ENCODE measurements at regions not wholly inside any gene's neighbourhood (a gene's known extent, or its start where the extent isn't known, plus 50 kb on each side); places are given as distances from the start of the nearest gene placed in this dataset.
"Not testable (repeated sequence)": the region's sequence is repeated elsewhere in the genome, so short reads cannot be mapped to it uniquely, and the experiment has no call there.

- no peak for DNase-seq
Observed at GRCh38 chr10:34058845-34059614, 724.6 kb upstream of the NRP1 start.

DNA sequence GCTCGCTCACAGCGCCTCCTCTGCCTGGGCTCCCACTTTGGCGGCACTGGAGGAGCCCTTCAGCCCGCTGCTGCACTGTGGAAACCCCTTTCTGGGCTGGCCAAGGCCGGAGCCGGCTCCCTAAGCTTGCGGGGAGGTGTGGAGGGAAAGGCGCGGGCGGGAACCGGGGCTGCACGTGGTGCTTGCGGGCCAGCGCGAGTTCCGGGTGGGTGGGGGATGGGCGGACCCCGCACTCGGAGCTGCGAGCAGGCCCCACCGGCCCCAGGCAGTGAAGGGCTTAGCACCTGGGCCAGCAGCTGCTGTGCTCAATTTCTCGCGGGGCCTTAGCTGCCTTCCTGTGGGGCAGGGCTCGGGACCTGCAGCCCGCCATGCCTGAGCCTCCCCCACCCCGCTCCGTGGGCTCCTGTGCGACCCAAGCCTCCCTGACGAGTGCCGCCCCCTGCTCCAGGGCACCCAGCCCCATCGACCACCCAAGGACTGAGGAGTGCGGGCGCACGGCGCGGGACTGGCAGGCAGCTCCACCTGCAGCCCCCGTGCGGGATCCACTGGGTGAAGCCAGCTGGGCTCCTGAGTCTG is 721.0 kb upstream of the NRP1 start:
- not testable (repeated sequence) for DNase-seq

DNA sequence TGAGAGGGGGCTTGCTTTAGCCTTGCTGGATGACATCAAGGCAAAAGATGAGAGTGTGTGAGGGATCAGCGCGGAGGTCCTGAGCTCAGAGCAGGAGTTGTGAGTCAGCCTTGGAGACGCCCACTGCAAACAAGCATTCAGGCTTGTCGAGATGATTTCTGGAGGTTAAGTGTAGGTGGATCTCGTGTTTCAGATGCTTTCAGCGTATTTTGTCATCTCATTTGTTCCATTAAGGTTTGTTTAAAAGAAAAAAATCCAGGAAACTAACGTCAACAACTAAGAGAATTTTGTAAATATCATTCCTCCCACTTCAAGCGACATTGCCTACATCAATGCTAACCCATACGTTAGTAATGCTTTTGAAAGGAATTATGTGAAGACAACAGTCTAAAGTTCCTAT is 715.4 kb upstream of the NRP1 start:
- peak; percentile 5 for DNase-seq

GRCh38 chr10:34049469-34049868 is 715.0 kb upstream of the NRP1 start:
- no peak for DNase-seq

- no peak for DNase-seq
Observed at GRCh38 chr10:34047389-34047788, 712.9 kb upstream of the NRP1 start.

GRCh38 chr10:34046506-34047034 is 712.1 kb upstream of the NRP1 start:
- no peak for DNase-seq

- no peak for DNase-seq
Observed at GRCh38 chr10:34045571-34046190, 711.2 kb upstream of the NRP1 start.

DNA sequence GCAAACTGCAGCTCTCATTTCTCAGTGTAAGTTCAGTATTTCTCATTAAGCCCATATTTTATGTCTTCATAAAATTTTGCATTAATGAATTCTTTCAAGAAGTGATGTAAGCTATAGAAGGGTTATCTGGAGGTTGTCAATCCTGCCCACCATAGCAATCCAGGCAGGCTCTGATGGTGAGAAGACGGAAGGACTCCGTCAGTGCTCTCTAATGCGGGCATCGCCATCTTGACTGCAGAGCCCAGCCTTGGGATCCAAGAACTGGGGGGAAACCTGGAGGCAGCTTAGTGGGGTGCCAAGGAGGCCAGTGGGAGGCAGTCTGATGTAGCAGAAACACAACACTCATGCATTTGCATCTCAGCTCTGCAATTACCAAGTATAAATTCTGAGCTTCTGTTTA is 707.4 kb upstream of the NRP1 start:
- no peak for DNase-seq

DNA sequence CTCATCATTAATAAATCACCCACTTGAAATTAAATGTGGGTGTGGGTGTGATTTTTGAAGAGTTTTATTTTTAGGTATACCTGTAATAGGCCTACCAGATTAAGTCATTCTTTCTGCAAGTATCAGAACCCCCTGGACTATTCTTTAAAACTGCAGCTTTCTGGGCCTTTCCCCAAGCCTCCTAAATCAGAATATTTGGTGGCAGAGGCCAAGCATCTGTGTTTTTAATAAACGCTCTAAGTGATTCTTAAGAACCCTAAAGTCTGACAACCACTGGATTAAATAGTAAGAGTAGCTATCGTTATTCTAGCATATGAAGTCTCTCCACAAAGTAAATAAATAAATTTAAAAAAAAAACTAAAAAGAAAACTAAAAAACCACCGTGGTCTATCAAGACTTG is 703.0 kb upstream of the NRP1 start:
- DNase-seq, result no peak

DNA sequence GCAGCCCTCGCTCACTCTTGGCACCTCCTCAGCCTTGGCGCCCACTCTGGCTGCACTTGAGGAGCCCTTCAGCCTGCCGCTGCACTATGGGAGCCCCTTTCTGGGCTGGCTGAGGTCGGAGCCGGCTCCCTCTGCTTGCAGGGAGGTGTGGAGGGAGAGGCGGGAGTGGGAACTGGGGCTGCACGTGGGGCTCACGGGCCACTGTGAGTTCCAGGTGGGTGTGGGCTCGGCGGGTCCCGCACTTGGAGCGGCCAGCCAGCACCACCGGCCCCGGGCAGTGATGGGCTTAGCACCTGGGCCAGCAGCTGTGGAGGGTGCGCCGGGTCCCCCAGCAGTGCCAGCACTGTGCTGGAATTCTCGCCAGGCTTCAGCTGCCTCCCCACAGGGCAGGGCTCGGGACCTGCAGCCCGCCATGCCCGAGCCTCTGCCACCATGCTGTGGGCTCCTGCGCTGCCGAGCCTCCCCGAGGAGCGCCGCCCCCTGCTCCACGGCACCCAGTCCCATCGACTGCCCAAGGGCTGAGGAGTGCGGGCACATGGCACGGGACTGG is 700.8 kb upstream of the NRP1 start:
- DNase-seq, result not testable (repeated sequence)

- DNase-seq, result no peak
Observed at GRCh38 chr10:34033078-34033477, 698.6 kb upstream of the NRP1 start.

GRCh38 chr10:34032564-34032963 is 698.1 kb upstream of the NRP1 start:
- DNase-seq, result no peak

- no peak for DNase-seq
Observed at GRCh38 chr10:34031400-34031799, 696.9 kb upstream of the NRP1 start.

GRCh38 chr10:34029455-34029854 is 695.0 kb upstream of the NRP1 start:
- DNase-seq, result no peak

GRCh38 chr10:34028936-34029335 is 694.5 kb upstream of the NRP1 start:
- DNase-seq, result no peak

DNA sequence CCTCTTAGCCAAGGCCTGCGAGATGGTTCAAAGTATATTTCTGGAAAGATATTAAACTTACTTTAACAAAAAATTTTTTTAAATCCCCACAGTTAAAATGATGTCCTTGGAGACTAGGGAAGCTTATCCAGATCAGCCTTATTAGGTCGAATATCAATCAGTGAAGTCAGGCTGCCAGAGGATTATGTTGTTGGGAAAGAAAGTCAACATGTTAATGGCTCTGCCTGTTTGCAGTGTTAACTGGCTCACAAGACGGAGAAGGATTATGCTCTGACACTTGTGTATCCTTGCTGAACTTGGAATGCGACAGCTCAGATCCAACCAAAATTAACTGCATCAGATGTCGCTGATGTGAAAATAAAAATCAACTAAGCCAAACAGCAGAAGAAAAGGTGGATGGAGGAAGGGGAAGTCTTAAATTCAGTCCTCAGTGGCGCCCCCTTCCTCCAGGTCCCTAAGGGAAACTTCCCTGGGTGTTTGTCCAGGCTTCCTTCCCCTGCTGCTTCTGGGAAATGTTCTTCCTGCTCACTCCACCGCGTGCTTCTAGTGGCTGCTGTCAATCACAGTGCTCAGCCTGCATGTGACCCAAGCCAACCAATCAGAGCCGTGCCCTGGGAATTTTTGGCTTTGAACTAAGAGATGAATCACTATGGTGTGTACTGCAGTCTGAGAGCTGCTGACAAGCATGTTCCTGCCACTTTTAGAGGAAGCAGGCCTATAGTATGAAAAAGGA is 690.4 kb upstream of the NRP1 start:
- DNase-seq, result no peak

- DNase-seq, result no peak
Observed at GRCh38 chr10:34024282-34024681, 689.8 kb upstream of the NRP1 start.

GRCh38 chr10:34022195-34022594 is 687.7 kb upstream of the NRP1 start:
- no peak for DNase-seq

DNA sequence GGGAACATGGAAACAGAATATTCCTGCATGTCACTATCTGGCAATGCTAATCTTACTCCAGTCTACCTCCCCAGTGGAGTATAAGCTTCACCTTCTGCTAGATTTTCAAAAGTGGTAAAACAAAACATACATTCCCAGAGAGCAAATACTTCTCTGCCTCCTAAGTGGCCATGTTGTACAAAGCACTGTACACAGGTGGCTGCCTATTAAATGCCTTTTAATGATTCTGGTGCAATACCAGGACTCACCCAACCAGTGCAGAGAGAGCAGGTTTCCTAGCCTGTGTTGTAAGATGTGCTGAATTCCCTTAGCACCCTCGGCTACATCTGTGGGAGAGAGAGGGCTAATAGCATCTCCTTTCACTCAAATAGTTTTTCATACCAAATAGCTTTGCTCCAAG is 684.3 kb upstream of the NRP1 start:
- DNase-seq, result no peak

DNA sequence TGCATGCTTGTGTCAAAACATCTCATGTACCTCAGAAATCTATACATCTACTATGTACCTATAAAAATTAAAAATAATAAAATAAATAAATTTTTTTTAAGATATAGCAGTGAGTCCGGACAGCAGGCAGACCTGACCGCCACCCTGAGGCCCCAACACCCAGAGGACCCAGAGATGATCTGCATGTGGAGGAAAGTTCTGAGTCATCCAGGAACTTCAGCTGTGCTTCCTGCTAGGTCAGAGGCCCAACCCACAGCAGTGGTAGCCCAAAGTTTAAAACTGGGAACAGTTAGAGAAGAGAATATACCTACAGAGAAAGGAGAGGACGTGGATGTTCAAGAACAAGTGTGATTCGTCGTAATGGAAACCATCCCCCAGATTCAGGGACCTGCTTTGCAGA is 683.7 kb upstream of the NRP1 start:
- no peak for DNase-seq

DNA sequence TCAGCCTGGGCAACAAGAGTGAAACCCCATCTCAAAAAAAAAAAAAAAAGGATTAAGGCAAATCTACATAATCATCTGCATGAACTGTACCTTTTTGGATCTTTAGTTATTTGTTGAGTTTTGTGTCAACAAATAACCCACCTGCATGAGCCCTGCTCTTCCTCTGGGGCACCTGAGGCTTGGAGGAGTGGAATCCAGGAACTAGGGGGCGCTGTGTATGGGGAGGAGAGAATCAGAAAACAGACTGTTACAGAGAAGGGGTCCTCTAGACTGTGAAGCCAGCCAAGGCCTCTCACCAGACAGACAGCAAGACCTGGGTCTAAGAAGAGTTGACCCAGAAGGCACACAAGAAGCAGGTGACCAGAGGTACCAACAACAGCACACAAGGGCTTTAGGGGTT is 682.8 kb upstream of the NRP1 start:
- no peak for DNase-seq

DNA sequence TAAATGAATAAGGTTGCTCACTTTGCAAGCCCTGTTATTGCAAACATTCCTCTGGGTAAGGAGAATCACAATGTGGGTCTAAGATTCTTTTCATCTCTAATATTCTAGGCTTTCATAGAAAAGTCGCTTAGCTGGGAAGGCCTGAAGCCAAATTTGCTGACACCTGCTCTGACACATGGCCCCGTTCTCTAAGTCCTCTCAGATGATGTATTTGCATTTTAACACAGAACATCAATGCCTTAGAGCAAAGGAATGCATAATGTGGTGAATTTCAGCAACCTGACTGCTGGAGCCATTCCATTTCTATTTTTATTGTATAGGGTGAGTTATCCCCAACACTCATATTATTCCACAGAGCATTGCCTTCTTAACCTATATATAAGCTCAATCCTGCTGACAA is 682.1 kb upstream of the NRP1 start:
- DNase-seq, result no peak

GRCh38 chr10:34015700-34016099 is 681.2 kb upstream of the NRP1 start:
- no peak for DNase-seq

Measured in stimulated activated CD4-positive, alpha-beta T cell treated with anti-CD3 and anti-CD28 coated beads, Interleukin-12 subunit alpha, Interleukin-12 subunit beta, amount 100 ng/mL, for 4 hours (primary cell).